Gastrocnemius medialis (tissue), 4 donors: ENCODE measurements at regions not wholly inside any gene's neighbourhood (a gene's known extent, or its start where the extent isn't known, plus 50 kb on each side); places are given as distances from the start of the nearest gene placed in this dataset.

Experiments used
- POLR2A ChIP-seq, 2 donors: fragments of 450-650 bp; IDR thresholded peaks; one replicate each; pipeline ENCODE4 v1.6.1; 2017; ENCODE audit warnings: antibody characterized with exemption in 2 of 2, mild to moderate bottlenecking in 2 of 2, moderate library complexity in 2 of 2
- TF ChIP-seq, protein P1 (sequence below), 5 experiments: fragments of 450-650 bp in 3 of 5; fragments of 200-600 bp in 2 of 5; sonication (generic) in 2 of 5; IDR thresholded peaks in 4 of 5; conservative IDR thresholded peaks in 1 of 5; 1 replicate in 4 of 5; 2 replicates in 1 of 5; pipeline ENCODE4 v1.5.1; 2016 to 2019; ENCODE audit warnings: antibody characterized with exemption in 5 of 5, mild to moderate bottlenecking in 3 of 5, moderate library complexity in 3 of 5

DNA sequence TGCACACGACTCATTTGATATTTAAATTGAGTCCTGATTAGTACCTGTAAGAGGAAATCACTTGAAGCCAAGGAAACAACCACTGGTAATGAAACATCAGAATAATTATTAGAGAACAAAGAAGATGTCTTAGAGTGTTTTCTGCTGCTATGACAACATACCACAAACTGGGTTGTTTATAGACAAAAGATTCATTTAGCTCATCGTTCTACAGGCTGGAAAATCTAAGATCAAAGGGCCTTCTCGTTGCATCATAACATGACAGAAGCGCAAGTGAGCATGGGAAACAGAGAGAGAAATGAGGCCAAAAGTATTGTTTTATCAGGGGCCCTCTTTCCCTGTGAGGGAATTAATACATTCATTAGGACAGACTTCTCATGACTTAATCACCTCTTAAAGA, 1024.0 kb upstream of the PCDH9 start:
- TF ChIP-seq, protein P1, sequence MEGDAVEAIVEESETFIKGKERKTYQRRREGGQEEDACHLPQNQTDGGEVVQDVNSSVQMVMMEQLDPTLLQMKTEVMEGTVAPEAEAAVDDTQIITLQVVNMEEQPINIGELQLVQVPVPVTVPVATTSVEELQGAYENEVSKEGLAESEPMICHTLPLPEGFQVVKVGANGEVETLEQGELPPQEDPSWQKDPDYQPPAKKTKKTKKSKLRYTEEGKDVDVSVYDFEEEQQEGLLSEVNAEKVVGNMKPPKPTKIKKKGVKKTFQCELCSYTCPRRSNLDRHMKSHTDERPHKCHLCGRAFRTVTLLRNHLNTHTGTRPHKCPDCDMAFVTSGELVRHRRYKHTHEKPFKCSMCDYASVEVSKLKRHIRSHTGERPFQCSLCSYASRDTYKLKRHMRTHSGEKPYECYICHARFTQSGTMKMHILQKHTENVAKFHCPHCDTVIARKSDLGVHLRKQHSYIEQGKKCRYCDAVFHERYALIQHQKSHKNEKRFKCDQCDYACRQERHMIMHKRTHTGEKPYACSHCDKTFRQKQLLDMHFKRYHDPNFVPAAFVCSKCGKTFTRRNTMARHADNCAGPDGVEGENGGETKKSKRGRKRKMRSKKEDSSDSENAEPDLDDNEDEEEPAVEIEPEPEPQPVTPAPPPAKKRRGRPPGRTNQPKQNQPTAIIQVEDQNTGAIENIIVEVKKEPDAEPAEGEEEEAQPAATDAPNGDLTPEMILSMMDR (IDR thresholded peaks at IDR 0.05 in 4 of 5, conservative IDR thresholded peaks at IDR 0.05 in 1 of 5): no peak
- no peak for TF ChIP-seq POLR2A (IDR thresholded peaks at IDR 0.05)
